GM18499 (cell line): ENCODE measurements at regions not wholly inside any gene's neighbourhood (a gene's known extent, or its start where the extent isn't known, plus 50 kb on each side); places are given as distances from the start of the nearest gene placed in this dataset.
"Not testable (repeated sequence)": the region's sequence is repeated elsewhere in the genome, so short reads cannot be mapped to it uniquely, and the experiment has no call there.

Experiments
- ATAC-seq: cut with Tn5 transposase; IDR thresholded peaks from one replicate; pipeline ENCODE4 v1.9.1; 2021; ENCODE audit warnings: moderate number of reproducible peaks; ENCODE audit not compliant: insufficient read depth, unreplicated experiment

- no peak for ATAC-seq
Observed at GRCh38 chr5:102554082-102554481, 55.3 kb upstream of the SLCO6A1 start.

- no peak for ATAC-seq
Observed at GRCh38 chr5:102554728-102555127, 55.9 kb upstream of the SLCO6A1 start.

DNA sequence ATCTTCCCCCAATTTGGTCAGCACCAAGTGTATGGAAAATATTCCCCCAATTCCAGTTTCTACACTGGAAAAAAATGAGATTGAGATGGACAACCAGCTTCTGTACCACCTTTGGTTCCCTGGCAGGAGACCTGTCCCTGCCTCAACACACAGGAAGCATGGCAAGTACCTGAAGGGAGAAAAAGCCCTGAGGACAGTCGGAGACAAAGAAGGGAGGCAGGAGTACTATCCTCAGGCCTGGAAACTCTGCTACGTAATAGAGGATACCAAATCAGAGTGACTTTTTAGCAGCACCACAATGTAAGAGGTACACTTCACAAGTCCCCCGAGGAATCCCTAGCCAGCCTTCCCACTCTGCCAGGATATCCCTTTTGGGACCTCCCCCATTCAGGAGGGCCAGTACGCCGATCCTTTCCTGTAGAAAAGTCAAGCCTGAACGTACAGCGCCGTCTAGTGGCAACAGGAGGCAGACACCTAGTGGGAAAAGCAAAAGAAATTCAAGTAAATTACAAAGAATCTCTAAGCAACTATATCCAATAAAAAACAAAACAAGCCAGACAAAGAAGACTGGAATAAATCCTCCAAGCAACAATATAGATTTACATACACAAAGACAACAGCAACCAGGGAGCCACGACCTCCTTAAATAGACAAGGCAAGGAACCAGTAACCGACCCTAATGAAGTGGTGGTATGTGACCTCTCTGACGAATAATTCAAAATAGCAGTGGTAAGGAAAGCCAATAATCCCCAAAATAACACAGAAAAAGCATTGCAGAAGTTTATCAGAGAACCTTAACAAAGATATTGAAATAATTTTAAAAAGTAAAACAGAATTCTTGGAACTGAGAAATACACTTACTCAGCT, 63.3 kb upstream of the SLCO6A1 start:
- no peak for ATAC-seq

DNA sequence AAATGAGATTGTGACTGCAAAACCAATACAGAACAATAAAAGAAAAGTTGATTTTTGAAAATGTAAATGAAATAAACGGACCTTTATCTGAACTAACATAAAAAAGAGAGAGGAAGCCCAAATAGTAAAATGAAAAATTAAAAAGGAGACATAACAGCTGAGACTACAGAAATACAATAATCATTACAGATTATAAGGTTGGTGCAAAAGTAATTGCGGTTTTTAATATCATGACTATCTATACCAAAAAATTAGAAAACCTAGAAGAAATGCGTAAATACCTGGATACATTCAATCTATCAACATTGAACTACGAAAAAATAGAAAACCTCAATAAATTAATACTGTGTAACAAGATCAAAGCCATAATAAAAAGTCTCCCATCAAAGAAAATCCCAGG, 71.9 kb upstream of the SLCO6A1 start:
- no peak for ATAC-seq

DNA sequence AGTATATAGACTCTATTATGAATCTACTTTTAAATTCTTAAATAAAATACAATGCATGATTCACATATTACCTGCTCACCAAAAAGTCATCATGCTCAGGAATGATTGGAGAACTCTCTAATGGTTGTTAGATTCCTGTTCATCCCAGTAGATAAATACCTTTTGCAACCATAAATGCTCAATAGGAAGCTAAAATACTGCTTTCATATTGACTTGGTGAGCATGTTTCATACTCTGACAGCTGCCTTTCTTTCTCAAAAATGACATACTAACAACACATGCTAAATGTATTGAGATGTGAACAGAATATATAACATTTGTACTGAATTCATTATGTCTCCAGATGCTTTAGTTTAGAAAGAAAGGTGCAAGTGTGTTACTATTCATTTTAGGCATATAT, 79.6 kb upstream of the SLCO6A1 start:
- no peak for ATAC-seq

DNA sequence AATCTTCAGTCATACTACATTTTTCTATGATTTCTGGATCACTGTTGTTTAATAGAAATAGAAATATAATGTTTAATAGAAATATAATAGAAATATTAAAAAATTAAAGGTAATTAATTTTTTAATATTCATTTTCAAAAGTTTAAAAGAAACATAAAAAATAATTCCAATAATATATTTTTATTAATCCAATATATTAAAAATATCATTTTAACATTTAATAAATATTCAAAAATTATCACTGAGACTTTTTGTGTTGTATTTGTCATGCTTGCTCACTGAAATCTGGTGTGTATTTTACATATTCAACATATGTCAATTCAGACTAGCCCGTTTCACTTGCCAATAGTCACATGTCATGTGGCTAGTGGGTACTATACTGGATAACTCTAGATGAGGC, 80.6 kb upstream of the SLCO6A1 start:
- ATAC-seq: no peak

DNA sequence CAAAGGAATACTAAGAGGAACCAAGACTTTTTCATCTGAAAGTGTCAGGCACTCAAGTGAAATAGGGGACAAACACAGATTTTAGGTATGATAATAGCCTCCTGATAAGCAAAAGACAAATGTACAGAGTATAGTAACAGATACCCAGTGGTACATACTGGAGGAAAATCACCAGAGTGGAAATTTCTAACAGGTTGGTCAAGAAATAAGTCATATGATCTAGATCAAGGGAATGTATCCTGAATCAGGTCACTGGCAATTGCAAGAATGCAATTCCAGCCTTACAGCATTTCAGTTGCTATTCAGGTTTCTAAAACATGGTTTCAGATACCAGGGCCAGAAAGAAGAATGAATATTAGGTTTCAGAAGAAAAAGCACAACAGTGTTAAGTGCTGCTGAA, 82.2 kb upstream of the SLCO6A1 start:
- no peak for ATAC-seq

DNA sequence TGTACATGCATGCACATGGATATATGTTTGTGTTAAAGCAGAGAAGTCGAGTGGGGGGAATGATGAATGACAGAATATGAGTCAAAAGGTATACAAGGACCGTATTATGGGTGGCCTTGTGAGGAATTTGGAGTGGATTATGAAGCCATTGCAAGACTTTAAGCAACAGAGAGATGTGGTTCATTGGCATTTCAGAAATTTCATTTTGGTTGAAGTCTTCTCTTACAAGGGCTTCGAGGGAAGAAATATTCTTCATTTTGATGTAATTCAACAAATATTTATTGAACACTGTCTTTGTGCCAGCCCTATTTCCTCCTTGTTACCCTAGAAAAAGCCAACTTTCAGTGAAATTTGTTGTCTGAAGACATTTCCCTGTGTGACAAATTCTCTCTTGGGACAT, 83.9 kb upstream of the SLCO6A1 start:
- ATAC-seq: no peak

GRCh38 chr5:102583276-102584124, 84.7 kb upstream of the SLCO6A1 start:
- no peak for ATAC-seq

DNA sequence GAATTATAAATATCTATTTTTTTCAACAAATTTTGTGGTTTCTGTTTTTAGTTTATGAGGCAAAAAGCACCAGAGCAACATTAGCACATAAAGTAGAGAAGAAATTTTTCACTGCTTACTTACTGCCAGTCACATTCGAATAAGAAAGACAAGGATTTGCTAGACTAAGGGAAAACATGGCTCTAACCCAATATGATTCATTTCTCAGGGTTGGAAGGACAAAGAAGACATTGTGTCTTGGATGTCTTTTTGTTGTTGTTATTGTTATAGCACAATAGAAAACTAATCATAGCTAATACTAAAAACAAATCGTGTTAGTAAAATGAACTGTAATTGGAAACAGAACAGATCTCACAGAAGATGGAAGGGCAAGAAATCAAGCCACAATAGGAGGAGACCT, 90.9 kb upstream of the SLCO6A1 start:
- ATAC-seq: no peak

GRCh38 chr5:102590467-102590866, 91.7 kb upstream of the SLCO6A1 start:
- no peak for ATAC-seq

GRCh38 chr5:102591650-102592049, 92.8 kb upstream of the SLCO6A1 start:
- ATAC-seq: peak; percentile 48

DNA sequence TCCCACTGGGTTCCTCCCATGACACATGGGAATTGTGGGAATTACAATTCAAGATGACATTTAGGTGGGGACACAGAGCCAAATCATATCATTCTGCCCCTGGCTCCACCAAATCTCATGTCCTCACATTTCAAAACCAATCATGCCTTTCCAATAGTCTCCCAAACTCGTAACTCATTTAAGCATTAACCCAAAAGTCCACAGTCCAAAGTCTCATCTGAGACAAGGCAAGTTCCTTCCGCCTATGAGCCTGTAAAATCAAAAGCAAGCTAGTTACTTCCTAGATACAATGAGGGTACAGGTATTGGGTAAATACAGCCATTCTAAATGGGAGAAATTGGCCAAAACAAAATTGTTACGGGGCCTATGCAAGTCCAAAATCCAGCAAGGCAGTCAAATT, 93.8 kb upstream of the SLCO6A1 start:
- not testable (repeated sequence) for ATAC-seq

GRCh38 chr5:102594192-102594591, 95.4 kb upstream of the SLCO6A1 start:
- no peak for ATAC-seq

- ATAC-seq: no peak
Observed at GRCh38 chr5:102595332-102595731, 96.5 kb upstream of the SLCO6A1 start.

- ATAC-seq: peak; percentile 77
Observed at GRCh38 chr5:102596113-102596512, 97.3 kb upstream of the SLCO6A1 start.

DNA sequence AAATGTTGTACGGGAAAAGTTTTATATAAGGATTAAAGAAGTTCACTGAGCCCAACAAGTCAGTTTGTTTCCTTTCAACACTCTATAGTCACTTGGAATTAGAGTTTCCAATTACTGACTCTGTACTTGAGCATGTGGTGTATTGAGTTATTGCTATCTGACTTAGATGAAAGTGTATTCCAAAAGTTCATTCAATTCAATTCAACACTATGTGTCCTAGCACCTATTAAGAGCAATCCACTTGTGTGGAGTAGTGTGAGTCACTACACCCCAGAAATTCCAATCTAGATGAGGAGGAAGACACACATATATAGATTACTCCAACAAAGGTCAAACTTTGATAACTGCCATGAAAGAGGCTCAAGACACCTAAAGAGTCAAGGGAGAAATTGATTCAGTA, 98.2 kb upstream of the SLCO6A1 start:
- no peak for ATAC-seq

DNA sequence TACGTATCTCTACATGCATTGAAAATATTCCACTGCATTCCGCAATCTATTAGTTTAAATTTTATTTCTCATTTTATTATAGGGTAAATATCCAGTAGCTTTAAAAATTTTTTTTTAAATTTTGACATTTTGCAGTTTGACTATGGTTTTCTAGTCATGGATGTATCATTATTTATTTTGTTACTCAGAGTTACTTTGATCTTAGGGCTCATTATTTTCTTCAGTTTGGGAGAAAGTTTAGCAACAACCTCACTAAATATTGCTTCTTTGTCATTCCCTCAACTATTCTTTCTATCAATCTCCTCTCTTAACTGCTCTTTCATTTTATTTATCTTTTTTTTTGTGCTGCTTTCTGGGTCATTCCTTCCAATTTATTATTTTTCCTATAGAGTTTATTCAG, 100.5 kb upstream of the SLCO6A1 start:
- no peak for ATAC-seq

DNA sequence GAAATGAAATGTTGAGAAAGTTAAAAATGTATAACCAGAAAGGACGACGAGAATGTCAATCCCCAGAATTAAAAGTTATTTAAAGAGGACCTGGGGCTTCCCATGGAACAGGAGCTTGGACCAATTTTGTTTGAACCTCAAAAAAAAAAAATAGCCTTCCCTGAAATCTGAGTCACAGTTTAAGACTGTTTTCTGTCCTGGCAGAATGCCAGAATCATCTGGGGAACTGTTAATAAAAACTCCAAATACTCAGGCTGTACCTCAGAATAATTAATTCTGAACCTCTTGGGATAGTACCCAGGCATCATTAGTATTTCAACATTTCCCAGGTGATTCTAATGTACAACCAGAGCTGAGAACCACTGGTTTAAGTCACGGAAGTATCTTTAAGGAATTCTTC, 102.2 kb upstream of the SLCO6A1 start:
- ATAC-seq: no peak

GRCh38 chr5:102603670-102604069, 104.9 kb upstream of the SLCO6A1 start:
- no peak for ATAC-seq

GRCh38 chr5:102608414-102608813, 109.6 kb upstream of the SLCO6A1 start:
- ATAC-seq: no peak
